ENCODE measurements at regions not wholly inside any gene's neighbourhood (a gene's known extent, or its start where the extent isn't known, plus 50 kb on each side); places are given as distances from the start of the nearest gene placed in this dataset.

DNA sequence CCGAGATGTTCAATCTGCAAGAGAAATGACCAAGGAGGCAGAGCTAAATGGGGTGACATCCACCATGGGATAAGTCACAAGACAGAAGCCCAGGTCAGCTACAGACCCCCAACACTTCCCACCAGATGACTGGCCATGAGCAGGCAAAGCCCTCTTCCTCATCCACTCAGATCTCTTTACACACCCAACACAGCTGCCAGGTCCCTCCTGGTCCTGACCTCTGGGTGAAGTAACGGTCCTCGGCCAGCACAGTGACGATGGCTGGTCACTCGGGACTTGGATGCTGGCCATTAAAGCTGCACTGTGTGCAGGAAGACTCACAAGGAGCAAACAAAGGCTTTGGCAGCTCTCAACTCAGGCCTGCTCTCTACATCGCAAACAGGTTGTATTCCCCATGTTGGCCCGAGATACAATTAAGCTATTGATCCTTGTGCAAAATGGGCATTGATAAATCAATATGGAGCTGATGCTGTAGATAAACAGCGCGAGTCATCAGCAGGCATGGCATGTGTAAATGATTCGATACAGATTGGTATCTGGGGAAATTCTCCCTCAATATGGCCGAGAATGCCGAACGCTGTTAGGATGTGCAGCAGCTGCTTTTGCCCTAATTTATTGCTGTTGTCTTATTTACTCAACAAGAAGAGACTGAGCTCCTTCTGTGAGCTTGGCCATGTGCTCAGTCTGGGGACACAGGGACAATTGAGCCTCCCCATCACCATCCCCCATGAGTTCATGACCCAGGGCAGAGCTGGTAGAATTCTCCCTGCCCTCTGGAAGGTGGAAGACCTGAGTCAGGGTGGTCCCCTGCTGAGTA lies 98.7 kb downstream of the C5orf15 start:
- WGBS, 2 experiments (ENCODE audit: extremely low coverage in 1 of 2, insufficient coverage in 1 of 2, insufficient read length in 1 of 2, insufficient replicate concordance in 2 of 2, low coverage in 1 of 2, low lambda C conversion rate in 2 of 2, missing lambda C conversion rate in 1 of 2) = 90% methylated on average over 13 of the region's 13 CpGs; no CpG with 5 or more reads in 1 of the 2 experiments
- Histone ChIP-seq H4K5ac (ENCODE audit: insufficient read length, low read depth, low read length) (no peak overlapping the region), H3K27ac (ENCODE audit: low read depth, low read length) (no peak overlapping the region)
- TF ChIP-seq, protein P1, sequence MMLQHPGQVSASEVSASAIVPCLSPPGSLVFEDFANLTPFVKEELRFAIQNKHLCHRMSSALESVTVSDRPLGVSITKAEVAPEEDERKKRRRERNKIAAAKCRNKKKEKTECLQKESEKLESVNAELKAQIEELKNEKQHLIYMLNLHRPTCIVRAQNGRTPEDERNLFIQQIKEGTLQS (IDR thresholded peaks at IDR 0.05; ENCODE audit: insufficient read depth, low read depth, low read length) = no peak
- TF ChIP-seq RXRA (IDR thresholded peaks at IDR 0.05; ENCODE audit: insufficient read depth, low read depth, low read length) (no peak), POLR2A (IDR thresholded peaks at IDR 0.05; ENCODE audit: control extremely low read depth in 1 of 2, low read depth in 2 of 2, low read length in 2 of 2) (no peak), SRF (IDR thresholded peaks at IDR 0.05; ENCODE audit: low read depth, low read length) (no peak), RFX5 (IDR thresholded peaks at IDR 0.05; ENCODE audit: borderline replicate concordance, low read depth, low read length) (no peak), EGR1 (IDR thresholded peaks at IDR 0.05; ENCODE audit: borderline replicate concordance, low read depth, low read length) (no peak), TAF7 (optimal IDR thresholded peaks at IDR 0.05; ENCODE audit: borderline replicate concordance, low read depth, low read length) (no peak), CHD1 (IDR thresholded peaks at IDR 0.05; ENCODE audit: low read depth, low read length) (no peak)

More for the DNA sequence above, 98.7 kb downstream of the C5orf15 start:
- no peak overlapping the region for H2AK5ac ChIP-seq (ENCODE audit: low read depth, low read length)
- peak overlapping the region; percentile 94 for H2AFZ ChIP-seq (ENCODE audit: low read length)
- CTCF ChIA-PET (ENCODE audit: partially characterized antibody) = interaction anchor here (0.6 to 10.7 kb wide), 65 partner anchors 10 to 555 kb away, joined by 3 to 150 read pairs (median 4); no protein-coding TSS in a partner anchor
- no peak overlapping the region for H3K56ac ChIP-seq (replicated peaks; ENCODE audit: insufficient read length, low read depth, low read length)
- H3K4me2 ChIP-seq (ENCODE audit: insufficient read depth in 1 of 2, low read depth in 2 of 2, low read length in 2 of 2) = no peak overlapping the region
- no peaks in the 10 kb centered on the region for H3K9me3 ChIP-seq (ENCODE audit: insufficient read depth in 2 of 2, low read depth in 1 of 2, low read length in 1 of 2)
- no peaks in the 10 kb centered on the region for H3K36me3 ChIP-seq (ENCODE audit: control insufficient read depth in 2 of 4, insufficient read depth in 4 of 4, low read length in 3 of 4)
- H3K9ac ChIP-seq (replicated peaks in 1 of 4; ENCODE audit: extremely low read depth in 1 of 4, low read depth in 3 of 4, low read length in 3 of 4) = no peak overlapping the region
- no peak overlapping the region for H3K14ac ChIP-seq (ENCODE audit: insufficient read length)
- no peak for DNase-seq (ENCODE audit: low read depth in 1 of 2, low spot score in 2 of 2)
- no peak overlapping the region for H3K4me3 ChIP-seq (ENCODE audit: extremely low read depth in 1 of 4, insufficient read depth in 2 of 4, low read depth in 3 of 4, low read length in 4 of 4)
- H2BK15ac ChIP-seq (ENCODE audit: low read length) = peak overlapping the region; percentile 84; the same call in 1 of the 2 replicates
- peak overlapping the region; percentile 48; the same call in 1 of the 2 replicates for H2BK20ac ChIP-seq (ENCODE audit: low read length)
- no peak overlapping the region for H3K4ac ChIP-seq (replicated peaks; ENCODE audit: insufficient read length, low read depth, low read length)
- H3K27me3 ChIP-seq (replicated peaks in 1 of 4; ENCODE audit: control insufficient read depth in 3 of 4, extremely low read depth in 1 of 4, insufficient read depth in 3 of 4, low read length in 3 of 4) = no peaks in the 10 kb centered on the region
- peaks cover 0 to 3% (median 0%) of the 10 kb centered on the region in 4 experiments; a peak in 3 of 7 replicates for H3K4me1 ChIP-seq (replicated peaks in 1 of 4; ENCODE audit: control insufficient read depth in 3 of 4, insufficient read depth in 4 of 4, low read length in 3 of 4)
- POLR2A ChIA-PET (ENCODE audit: partially characterized antibody) = no interaction called here
- no peak overlapping the region for H2BK120ac ChIP-seq (replicated peaks; ENCODE audit: low read depth, low read length)
- no peak for FAIRE-seq
- H4K20me1 ChIP-seq (replicated peaks in 1 of 2; ENCODE audit: control insufficient read depth in 1 of 2, insufficient read depth in 2 of 2, low read length in 2 of 2) = no peaks in the 10 kb centered on the region
- H3K79me1 ChIP-seq (ENCODE audit: low read depth, low read length) = no peaks in the 10 kb centered on the region
- H4K8ac ChIP-seq (ENCODE audit: extremely low read depth, insufficient read depth, low read length) = no peak overlapping the region; the same call in 1 of the 2 replicates
- peak overlapping the region; percentile 75; the same call in 1 of the 2 replicates for H2BK12ac ChIP-seq (ENCODE audit: low read depth, low read length)
- no peaks in the 10 kb centered on the region for H3K79me2 ChIP-seq (ENCODE audit: control insufficient read depth in 1 of 2, insufficient read depth in 2 of 2, low read length in 2 of 2)
- peak overlapping the region; percentile 17 for H4K91ac ChIP-seq (replicated peaks; ENCODE audit: insufficient read length, low read length)
- no peak overlapping the region for H3K18ac ChIP-seq (ENCODE audit: extremely low read depth, low read length)
- no peak overlapping the region for H2BK5ac ChIP-seq (ENCODE audit: low read depth, low read length)
- no peak overlapping the region for H3K23ac ChIP-seq (ENCODE audit: insufficient read length)
- no peaks in the 10 kb centered on the region for H3K23me2 ChIP-seq (ENCODE audit: low read depth, low read length)
